Lower lobe of right lung (tissue), 2 donors: ENCODE measurements at regions not wholly inside any gene's neighbourhood (a gene's known extent, or its start where the extent isn't known, plus 50 kb on each side); places are given as distances from the start of the nearest gene placed in this dataset.

Source experiments
- ATAC-seq, 2 donors: fragments of 200-7000 bp; cut with Tn5 transposase; one replicate each; pipeline ENCODE4 v1.9.1; 2020 to 2022; ENCODE audit warnings: mild to moderate bottlenecking in 2 of 2, moderate library complexity in 2 of 2
- DNase-seq: peaks from one replicate; pipeline ENCODE4 v3.0.0-alpha.2; 2020
- H3K27ac ChIP-seq: fragments of 200-600 bp; one replicate; pipeline ENCODE4 v1.8.0; 2022
- H3K27me3 ChIP-seq: fragments of 200-600 bp; one replicate; pipeline ENCODE4 v1.8.0; 2022; ENCODE audit warnings: low read depth
- H3K36me3 ChIP-seq: fragments of 200-600 bp; one replicate; pipeline ENCODE4 v1.8.0; 2022; ENCODE audit warnings: mild to moderate bottlenecking
- H3K4me1 ChIP-seq: fragments of 200-600 bp; one replicate; pipeline ENCODE4 v1.8.0; 2022
- H3K4me3 ChIP-seq: fragments of 200-600 bp; one replicate; pipeline ENCODE4 v1.8.0; 2022; ENCODE audit warnings: mild to moderate bottlenecking
- H3K9me3 ChIP-seq: fragments of 200-600 bp; one replicate; pipeline ENCODE4 v1.8.0; 2022
- CTCF ChIP-seq: fragments of 200-600 bp; IDR thresholded peaks from one replicate; pipeline ENCODE4 v1.8.0; 2022; ENCODE audit warnings: antibody characterized with exemption, mild to moderate bottlenecking
- intact Hi-C: fragments of 100-400 bp; cut with DNase I; formaldehyde crosslinking; loops from one replicate; pipeline ENCODE4 v1.11.0; 2022
- donor health status: DM: no; HTN: yes; CAD: no; lungs with severe emphysema.

DNA sequence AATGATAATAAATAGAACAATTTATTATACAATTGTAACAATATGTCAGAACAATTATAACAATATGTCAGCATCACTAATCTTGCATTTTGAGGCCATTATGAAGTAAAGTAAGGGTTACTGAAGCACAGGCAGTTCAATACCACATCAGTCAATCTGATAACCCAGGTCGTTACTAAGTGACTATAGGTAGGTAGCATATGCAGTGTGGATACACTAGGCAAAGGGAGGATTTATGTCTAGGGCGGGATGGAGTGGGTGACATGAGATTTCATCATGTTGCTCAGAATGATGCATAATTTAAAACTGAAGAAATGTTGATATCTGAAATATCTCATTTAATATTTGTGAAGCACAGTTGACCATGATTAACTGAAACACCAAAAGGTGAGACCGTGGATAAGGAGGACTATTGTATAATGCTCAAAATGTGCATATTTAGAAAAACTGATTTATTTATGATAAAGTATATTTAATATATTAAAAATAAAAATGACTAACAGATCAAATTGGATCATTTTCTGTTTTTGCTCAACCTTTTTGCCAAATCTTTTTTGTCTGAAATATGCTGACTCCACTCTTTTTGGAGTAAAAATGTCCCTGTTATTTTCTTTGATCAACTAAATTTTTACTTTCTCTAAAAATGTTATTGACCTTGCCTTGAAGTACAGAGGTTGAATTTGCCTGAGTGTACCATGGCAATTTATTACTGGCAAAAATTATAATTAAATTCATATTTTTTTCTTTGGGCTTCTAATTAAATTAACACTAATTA, 1189.4 kb upstream of the USP15 start:
- ATAC-seq (no peak), DNase-seq (no peak)
- intact Hi-C loops = no loop called here
- Histone ChIP-seq H3K4me3 (no peak overlapping the region), H3K27ac (no peak overlapping the region), H3K9me3 (peaks cover 5% of the 10 kb centered on the region), H3K36me3 (no peaks in the 10 kb centered on the region), H3K4me1 (no peaks in the 10 kb centered on the region), H3K27me3 (no peaks in the 10 kb centered on the region)
- TF ChIP-seq CTCF = no peak

DNA sequence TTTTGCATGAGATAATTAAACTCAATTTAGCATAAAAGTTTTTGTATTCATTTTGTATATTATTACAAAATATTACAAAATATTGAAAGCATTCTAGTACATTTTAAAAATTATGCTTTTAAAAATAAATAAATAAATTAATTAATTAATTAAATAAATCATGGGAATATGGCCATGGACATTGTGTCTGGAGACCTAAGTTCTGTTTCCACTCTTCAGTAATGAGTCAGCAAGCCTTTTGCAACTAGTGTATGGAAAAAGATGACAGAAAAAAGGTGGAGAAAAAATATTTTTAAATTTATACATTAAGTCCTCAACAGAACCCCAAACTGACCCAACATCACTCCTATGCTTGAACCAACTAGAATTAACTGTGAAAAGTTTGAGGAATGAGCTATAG, 1187.5 kb upstream of the USP15 start:
- DNase-seq = no peak
- Histone ChIP-seq H3K4me3 (no peak overlapping the region), H3K36me3 (no peaks in the 10 kb centered on the region), H3K9me3 (peaks cover 5% of the 10 kb centered on the region), H3K27ac (no peak overlapping the region), H3K27me3 (no peaks in the 10 kb centered on the region), H3K4me1 (no peaks in the 10 kb centered on the region)
- no peak for TF ChIP-seq CTCF
- intact Hi-C loops = no loop called here
- ATAC-seq = no peak

DNA sequence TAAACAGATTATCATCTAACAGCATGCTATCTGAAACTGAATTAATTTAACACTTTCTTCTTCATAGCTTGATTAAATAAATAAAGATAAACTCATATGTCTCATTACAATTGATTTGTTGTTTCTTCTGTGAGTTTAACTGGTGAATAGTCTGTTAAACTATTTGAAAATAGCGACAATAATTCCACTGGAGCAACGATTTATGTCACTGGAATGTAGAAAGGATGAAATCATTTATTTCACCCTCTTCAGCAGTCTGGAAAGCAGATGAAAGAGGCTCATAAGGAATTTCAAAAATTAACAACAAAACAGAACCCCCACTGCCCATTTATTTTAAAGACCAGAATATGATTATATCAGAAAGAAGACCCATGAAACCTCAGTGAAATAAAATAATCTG, 1165.1 kb upstream of the USP15 start:
- Histone ChIP-seq H3K36me3 (no peaks in the 10 kb centered on the region), H3K9me3 (no peaks in the 10 kb centered on the region), H3K27me3 (no peaks in the 10 kb centered on the region), H3K27ac (no peak overlapping the region), H3K4me1 (no peaks in the 10 kb centered on the region), H3K4me3 (no peak overlapping the region)
- ATAC-seq = no peak
- no peak for TF ChIP-seq CTCF
- intact Hi-C loops = no loop called here
- no peak for DNase-seq

- intact Hi-C loops = no loop called here
- no peak for DNase-seq
These were observed 1162.1 kb upstream of the USP15 start for GRCh38 chr12:61098031-61098580.

DNA sequence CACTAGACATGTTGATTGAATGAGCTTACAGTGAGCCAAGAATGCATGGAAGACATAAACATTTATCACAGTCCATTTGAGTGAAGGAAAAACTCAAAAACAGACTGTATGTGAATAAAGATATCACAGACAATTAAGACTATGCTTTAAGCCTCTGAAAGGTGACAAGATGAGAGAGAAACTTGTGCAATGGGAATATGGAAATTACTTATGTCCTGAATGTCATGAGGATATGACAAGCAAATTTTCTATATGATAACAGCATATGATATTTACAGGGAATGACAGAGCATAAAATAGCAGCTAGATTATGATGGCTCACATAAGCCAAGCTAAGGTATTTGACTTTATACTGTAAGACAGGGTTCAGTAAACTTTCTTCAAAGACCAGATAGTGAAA, 1153.1 kb upstream of the USP15 start:
- Histone ChIP-seq H3K4me1 (no peaks in the 10 kb centered on the region), H3K36me3 (no peaks in the 10 kb centered on the region), H3K27me3 (no peaks in the 10 kb centered on the region), H3K9me3 (peaks cover 19% of the 10 kb centered on the region), H3K27ac (no peak overlapping the region), H3K4me3 (no peak overlapping the region)
- ATAC-seq = no peak
- no peak for TF ChIP-seq CTCF
- intact Hi-C loops = no loop called here
- no peak for DNase-seq

More at GRCh38 chr12:61098031-61098580, 1162.1 kb upstream of the USP15 start:
- H3K27ac ChIP-seq = no peak overlapping the region
- H3K4me1 ChIP-seq = no peaks in the 10 kb centered on the region
- H3K9me3 ChIP-seq = no peaks in the 10 kb centered on the region
- no peak for ATAC-seq
- H3K4me3 ChIP-seq = no peak overlapping the region
- TF ChIP-seq CTCF = no peak
- H3K27me3 ChIP-seq = no peaks in the 10 kb centered on the region
- no peaks in the 10 kb centered on the region for H3K36me3 ChIP-seq
